ENCODE measurements at regions not wholly inside any gene's neighbourhood (a gene's known extent, or its start where the extent isn't known, plus 50 kb on each side); places are given as distances from the start of the nearest gene placed in this dataset.

- TF ChIP-seq POLR2AphosphoS5 (IDR thresholded peaks at IDR 0.05), result no peak
- TF ChIP-seq, protein P1, sequence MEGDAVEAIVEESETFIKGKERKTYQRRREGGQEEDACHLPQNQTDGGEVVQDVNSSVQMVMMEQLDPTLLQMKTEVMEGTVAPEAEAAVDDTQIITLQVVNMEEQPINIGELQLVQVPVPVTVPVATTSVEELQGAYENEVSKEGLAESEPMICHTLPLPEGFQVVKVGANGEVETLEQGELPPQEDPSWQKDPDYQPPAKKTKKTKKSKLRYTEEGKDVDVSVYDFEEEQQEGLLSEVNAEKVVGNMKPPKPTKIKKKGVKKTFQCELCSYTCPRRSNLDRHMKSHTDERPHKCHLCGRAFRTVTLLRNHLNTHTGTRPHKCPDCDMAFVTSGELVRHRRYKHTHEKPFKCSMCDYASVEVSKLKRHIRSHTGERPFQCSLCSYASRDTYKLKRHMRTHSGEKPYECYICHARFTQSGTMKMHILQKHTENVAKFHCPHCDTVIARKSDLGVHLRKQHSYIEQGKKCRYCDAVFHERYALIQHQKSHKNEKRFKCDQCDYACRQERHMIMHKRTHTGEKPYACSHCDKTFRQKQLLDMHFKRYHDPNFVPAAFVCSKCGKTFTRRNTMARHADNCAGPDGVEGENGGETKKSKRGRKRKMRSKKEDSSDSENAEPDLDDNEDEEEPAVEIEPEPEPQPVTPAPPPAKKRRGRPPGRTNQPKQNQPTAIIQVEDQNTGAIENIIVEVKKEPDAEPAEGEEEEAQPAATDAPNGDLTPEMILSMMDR (IDR thresholded peaks at IDR 0.05), result no peak
- TF ChIP-seq POLR2A (IDR thresholded peaks at IDR 0.05), result no peak
Observed at GRCh38 chr7:25672496-25672895, 444.2 kb upstream of the NPVF start.

All from breast epithelium (tissue), 3 donors.